ENCODE measurements at regions not wholly inside any gene's neighbourhood (a gene's known extent, or its start where the extent isn't known, plus 50 kb on each side); places are given as distances from the start of the nearest gene placed in this dataset.
"Not testable (repeated sequence)": the region's sequence is repeated elsewhere in the genome, so short reads cannot be mapped to it uniquely, and the experiment has no call there.

DNA sequence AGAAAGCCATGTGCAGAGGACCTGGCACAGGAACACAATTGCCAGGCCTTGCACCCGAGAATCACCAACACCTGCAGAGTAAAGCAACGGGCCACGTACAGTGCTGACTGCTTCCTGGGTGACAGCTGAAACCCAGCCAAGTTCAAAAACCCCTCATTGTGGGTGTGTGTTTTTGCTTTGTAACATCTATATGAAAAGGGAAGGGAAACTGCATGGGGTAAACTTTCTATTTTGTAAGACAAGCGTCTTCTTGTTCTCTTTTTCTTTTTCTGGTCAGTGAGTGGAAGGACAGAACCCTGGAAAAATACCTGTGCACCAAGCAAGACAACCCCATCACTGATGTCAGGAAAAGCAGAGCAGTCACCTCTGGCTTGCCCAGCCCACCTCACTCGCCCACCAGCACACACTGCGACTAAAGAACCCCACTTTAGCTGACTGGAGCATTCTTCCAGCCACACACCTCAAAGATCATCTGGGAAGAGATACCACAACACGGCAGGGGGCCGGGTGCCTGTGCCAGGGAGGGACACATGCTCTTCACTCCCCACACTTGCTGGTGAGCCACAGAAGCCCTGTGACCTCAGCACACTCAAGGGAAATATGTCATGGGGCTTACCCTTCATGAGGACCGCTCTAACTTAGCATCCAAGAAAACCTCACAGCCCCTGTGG lies 172.3 kb downstream of the NDUFA12 start:
- Histone ChIP-seq H3K4me3 (no peak overlapping the region), H3K27ac (peak overlapping the region in 1 of 5 donors; percentile 11), H3K36me3 (replicated peaks in 1 of 2) (no peaks in the 10 kb centered on the region), H3K27me3 (no peaks in the 10 kb centered on the region), H3K4me1 (replicated peaks in 1 of 2) (peaks cover 0 to 15% of the 10 kb centered on the region in 2 donors), H3K9me3 (replicated peaks in 1 of 3) (no peaks in the 10 kb centered on the region)
- peak in 1 of 7 donors; percentile 15 for DNase-seq
- WGBS, 4 donors = 66 to 78% (median 73%) methylated on average over 6 to 9 of the region's 9 CpGs
- TF ChIP-seq POLR2A (IDR thresholded peaks at IDR 0.05) = no peak
- TF ChIP-seq, protein P1, sequence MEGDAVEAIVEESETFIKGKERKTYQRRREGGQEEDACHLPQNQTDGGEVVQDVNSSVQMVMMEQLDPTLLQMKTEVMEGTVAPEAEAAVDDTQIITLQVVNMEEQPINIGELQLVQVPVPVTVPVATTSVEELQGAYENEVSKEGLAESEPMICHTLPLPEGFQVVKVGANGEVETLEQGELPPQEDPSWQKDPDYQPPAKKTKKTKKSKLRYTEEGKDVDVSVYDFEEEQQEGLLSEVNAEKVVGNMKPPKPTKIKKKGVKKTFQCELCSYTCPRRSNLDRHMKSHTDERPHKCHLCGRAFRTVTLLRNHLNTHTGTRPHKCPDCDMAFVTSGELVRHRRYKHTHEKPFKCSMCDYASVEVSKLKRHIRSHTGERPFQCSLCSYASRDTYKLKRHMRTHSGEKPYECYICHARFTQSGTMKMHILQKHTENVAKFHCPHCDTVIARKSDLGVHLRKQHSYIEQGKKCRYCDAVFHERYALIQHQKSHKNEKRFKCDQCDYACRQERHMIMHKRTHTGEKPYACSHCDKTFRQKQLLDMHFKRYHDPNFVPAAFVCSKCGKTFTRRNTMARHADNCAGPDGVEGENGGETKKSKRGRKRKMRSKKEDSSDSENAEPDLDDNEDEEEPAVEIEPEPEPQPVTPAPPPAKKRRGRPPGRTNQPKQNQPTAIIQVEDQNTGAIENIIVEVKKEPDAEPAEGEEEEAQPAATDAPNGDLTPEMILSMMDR (IDR thresholded peaks at IDR 0.05) = no peak
- intact Hi-C loops (cut with DNase I) = no loop called here

DNA sequence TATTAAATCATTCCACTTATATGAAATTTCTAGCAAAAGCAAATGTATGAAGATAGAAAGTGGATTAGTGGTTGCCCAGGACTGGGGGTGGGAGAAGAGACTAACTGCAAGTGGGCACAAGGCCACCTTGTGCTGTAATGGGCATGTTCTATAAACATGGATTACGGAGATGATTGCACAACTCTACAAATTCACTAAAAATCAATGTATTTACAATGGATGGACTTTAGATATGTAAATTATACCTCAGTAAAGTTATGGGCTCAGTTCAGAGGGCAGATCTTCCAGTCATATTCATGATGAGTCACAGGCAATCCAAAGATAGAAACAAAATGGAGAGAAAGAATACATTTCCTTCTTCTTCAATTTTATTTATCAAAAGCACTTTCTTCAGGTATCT lies 173.9 kb downstream of the NDUFA12 start:
- DNase-seq = no peak
- Histone ChIP-seq H3K4me1 (replicated peaks in 1 of 2) (peaks cover 0 to 15% of the 10 kb centered on the region in 2 donors), H3K36me3 (replicated peaks in 1 of 2) (no peaks in the 10 kb centered on the region), H3K27ac (no peak overlapping the region), H3K9me3 (replicated peaks in 1 of 3) (no peaks in the 10 kb centered on the region), H3K4me3 (no peak overlapping the region), H3K27me3 (no peaks in the 10 kb centered on the region)
- TF ChIP-seq POLR2A (IDR thresholded peaks at IDR 0.05) = no peak
- TF ChIP-seq, protein P1 (IDR thresholded peaks at IDR 0.05) = no peak
- WGBS, 4 donors = 81 to 94% (median 89%) methylated on average over 1 of the region's 1 CpG
- intact Hi-C loops (cut with DNase I) = no loop called here

DNA sequence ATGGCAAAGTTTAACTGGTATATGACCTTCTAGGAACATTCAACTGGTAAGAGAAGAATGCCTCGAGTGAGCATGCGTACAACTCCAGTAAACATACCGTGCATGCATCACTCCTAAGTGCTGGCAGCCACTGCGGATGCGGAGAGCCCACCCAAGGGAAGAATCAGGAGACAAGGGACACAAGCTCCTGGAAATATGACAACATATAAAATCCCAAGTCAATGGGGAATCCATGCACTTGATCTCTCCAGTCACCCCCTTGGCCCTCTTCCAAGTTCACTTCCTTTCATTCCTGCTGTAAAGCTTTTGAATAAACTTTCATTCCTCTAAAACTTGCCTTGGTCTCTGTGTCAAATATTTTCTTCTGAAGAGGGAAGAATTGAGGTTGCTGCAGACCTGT lies 168.7 kb upstream of the TMCC3 start:
- intact Hi-C loops (cut with DNase I) = no loop called here
- TF ChIP-seq, protein P1 (IDR thresholded peaks at IDR 0.05) = no peak
- no peak for TF ChIP-seq POLR2A (IDR thresholded peaks at IDR 0.05)
- H3K36me3 ChIP-seq (replicated peaks in 1 of 2) = no peaks in the 10 kb centered on the region
- H3K4me1 ChIP-seq (replicated peaks in 1 of 2) = no peaks in the 10 kb centered on the region
- H3K27ac ChIP-seq = no peak overlapping the region
- 73 to 84% (median 80%) methylated on average over 5 of the region's 5 CpGs for WGBS, 4 donors
- DNase-seq = no peak
- no peaks in the 10 kb centered on the region for H3K27me3 ChIP-seq
- H3K4me3 ChIP-seq = no peak overlapping the region
- H3K9me3 ChIP-seq (replicated peaks in 1 of 3) = no peaks in the 10 kb centered on the region

DNA sequence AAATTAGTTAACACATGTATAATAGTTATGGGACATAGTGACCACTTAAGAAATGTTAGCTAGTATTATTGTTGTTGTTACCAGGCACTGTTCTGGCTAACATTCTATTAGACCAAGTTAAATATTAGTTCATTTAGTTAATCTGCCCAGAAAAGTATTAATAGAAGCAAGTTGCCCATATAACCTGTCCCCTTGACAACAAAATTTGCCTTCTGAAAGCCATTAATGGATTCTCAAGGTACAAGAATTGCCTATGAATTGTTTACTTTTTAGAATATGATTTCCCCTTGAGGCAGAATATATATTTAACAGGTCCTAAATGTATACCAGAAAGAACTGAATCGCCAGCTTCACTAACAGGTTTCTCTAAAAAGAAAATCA lies 167.3 kb upstream of the TMCC3 start:
- Histone ChIP-seq H3K27ac (no peak overlapping the region), H3K27me3 (no peaks in the 10 kb centered on the region), H3K4me1 (replicated peaks in 1 of 2) (no peaks in the 10 kb centered on the region), H3K9me3 (replicated peaks in 1 of 3) (peaks cover 3 to 11% (median 7%) of the 10 kb centered on the region in 3 donors), H3K4me3 (no peak overlapping the region), H3K36me3 (replicated peaks in 1 of 2) (no peaks in the 10 kb centered on the region)
- WGBS, 4 donors = 73 to 91% (median 81%) methylated on average over 1 of the region's 1 CpG
- DNase-seq = no peak
- TF ChIP-seq, protein P1 (IDR thresholded peaks at IDR 0.05) = no peak
- intact Hi-C loops (cut with DNase I) = no loop called here

DNA sequence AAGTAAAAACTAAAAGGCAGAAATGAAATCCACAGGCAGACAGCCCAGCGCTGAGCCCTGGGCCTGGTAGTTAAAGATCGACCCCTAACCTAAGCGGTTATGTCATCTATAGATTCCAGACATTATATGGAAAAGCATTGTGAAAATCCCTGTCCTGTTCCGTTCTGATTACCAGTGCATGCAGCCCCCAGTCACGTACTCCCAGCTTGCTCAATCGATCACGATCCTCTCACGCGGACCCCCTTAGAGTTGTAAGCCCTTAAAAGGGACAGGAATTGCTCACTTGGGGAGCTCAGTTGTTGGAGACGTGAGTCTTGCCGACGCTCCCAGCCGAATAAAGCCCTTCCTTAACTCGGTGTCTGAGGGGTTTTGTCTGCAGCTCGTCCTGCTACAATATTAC lies 166.8 kb upstream of the TMCC3 start:
- H3K27me3 ChIP-seq; H3K27ac ChIP-seq; H3K4me1 ChIP-seq (replicated peaks in 1 of 2); intact Hi-C loops (cut with DNase I); DNase-seq; H3K4me3 ChIP-seq; H3K36me3 ChIP-seq (replicated peaks in 1 of 2): not testable (repeated sequence)
- peaks cover 3 to 11% (median 9%) of the 10 kb centered on the region in 3 donors for H3K9me3 ChIP-seq (replicated peaks in 1 of 3)
- WGBS, 4 donors = 89 to 92% (median 91%) methylated on average over 15 of the region's 15 CpGs

DNA sequence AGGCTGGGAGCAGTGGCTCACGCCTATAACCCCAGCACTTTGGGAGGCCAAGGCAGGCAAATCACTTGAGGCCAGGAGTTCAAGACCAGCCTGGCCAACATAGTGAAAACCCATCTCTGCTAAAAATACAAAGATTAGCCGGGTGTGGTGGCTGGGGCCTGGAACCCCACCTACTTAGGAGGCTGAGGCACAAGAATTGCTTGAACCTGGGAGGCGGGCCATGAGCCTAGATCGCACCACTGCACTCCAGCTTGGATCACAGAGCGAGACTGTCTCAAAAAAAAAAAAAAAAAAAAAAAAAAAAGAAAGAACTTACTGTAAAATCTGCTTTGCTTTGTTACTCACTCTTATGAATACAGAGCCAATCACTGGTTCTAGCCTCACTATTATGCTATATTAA lies 166.4 kb upstream of the TMCC3 start:
- H3K36me3 ChIP-seq (replicated peaks in 1 of 2); intact Hi-C loops (cut with DNase I); H3K4me1 ChIP-seq (replicated peaks in 1 of 2); H3K4me3 ChIP-seq; DNase-seq; H3K27me3 ChIP-seq; H3K27ac ChIP-seq: not testable (repeated sequence)
- peaks cover 3 to 11% (median 10%) of the 10 kb centered on the region in 3 donors for H3K9me3 ChIP-seq (replicated peaks in 1 of 3)
- 73 to 93% (median 76%) methylated on average over 4 to 5 of the region's 5 CpGs for WGBS, 4 donors
